ENCODE measurements at regions not wholly inside any gene's neighbourhood (a gene's known extent, or its start where the extent isn't known, plus 50 kb on each side); places are given as distances from the start of the nearest gene placed in this dataset.

DNA sequence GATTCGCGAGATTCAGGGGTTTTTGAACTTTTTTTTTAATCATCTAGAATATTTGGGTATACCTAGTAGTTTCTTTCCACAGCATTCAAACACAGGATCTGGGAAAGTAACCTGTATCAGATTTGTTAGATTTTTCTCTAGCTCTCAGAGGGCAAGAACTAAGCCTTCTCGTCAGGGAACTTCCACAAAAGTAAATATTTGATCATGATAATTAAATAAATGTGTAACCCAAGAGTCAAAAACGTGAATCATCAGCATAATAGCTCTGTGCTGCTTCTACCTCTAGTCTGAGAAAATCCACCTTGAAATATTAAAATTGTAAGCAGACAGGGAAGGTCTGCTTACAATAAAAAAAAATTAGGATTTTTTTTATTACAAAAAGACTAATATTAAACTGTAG is 225.7 kb upstream of the SPOPL start:
- Histone ChIP-seq H3K27ac (no peak overlapping the region), H3K4me1 (no peaks in the 10 kb centered on the region), H3K9me3 (no peaks in the 10 kb centered on the region), H3K36me3 (no peaks in the 10 kb centered on the region), H3K27me3 (no peaks in the 10 kb centered on the region), H3K4me3 (no peak overlapping the region)
- TF ChIP-seq, protein P1, sequence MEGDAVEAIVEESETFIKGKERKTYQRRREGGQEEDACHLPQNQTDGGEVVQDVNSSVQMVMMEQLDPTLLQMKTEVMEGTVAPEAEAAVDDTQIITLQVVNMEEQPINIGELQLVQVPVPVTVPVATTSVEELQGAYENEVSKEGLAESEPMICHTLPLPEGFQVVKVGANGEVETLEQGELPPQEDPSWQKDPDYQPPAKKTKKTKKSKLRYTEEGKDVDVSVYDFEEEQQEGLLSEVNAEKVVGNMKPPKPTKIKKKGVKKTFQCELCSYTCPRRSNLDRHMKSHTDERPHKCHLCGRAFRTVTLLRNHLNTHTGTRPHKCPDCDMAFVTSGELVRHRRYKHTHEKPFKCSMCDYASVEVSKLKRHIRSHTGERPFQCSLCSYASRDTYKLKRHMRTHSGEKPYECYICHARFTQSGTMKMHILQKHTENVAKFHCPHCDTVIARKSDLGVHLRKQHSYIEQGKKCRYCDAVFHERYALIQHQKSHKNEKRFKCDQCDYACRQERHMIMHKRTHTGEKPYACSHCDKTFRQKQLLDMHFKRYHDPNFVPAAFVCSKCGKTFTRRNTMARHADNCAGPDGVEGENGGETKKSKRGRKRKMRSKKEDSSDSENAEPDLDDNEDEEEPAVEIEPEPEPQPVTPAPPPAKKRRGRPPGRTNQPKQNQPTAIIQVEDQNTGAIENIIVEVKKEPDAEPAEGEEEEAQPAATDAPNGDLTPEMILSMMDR (IDR thresholded peaks at IDR 0.05): no peak
- no peak for DNase-seq (ENCODE audit: low spot score)

DNA sequence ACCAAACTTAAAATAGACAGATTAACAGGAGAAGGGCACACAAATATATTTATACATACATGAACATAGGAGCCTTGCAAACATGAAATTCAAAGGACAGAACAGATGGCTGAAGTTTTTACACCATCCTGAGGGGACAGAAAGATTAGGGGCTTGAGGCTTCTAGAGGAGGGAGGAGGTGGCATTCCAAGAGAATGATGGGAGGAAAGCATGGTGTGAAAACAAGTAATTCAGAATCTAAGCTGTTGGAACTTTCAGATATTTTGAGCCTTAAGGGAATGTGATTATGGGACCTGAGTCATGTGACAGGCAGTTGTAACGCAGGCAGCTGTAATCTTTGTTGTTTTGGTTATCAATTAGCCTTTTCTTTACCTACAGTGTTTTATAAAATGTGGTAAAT is 225.2 kb upstream of the SPOPL start:
- H3K27me3 ChIP-seq: no peaks in the 10 kb centered on the region
- H3K9me3 ChIP-seq: no peaks in the 10 kb centered on the region
- DNase-seq (ENCODE audit: low spot score): no peak
- no peak overlapping the region for H3K27ac ChIP-seq
- no peak overlapping the region for H3K4me3 ChIP-seq
- H3K36me3 ChIP-seq: no peaks in the 10 kb centered on the region
- TF ChIP-seq, protein P1 (IDR thresholded peaks at IDR 0.05): no peak
- H3K4me1 ChIP-seq: no peaks in the 10 kb centered on the region

DNA sequence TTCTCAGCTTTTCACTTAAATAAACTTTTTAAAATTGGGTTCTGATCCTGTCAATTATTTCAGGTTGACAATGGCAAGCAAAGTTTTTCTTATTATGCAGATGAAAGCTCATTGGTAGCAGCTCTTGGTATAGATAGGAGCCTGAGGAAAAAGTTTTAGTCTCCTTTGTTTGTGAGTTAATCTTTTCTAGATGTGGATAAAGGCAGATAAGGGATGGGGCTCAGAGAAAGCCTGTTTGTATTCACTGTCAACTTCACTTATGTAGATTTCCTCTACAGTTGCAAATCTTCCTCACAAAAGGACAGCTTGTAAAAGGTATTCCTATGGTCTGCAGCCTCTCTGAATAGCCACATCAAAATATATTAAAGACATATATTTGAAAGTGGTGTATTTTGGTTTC is 224.5 kb upstream of the SPOPL start:
- Histone ChIP-seq H3K27ac (no peak overlapping the region), H3K4me1 (no peaks in the 10 kb centered on the region)
- TF ChIP-seq, protein P1 (IDR thresholded peaks at IDR 0.05): no peak

DNA sequence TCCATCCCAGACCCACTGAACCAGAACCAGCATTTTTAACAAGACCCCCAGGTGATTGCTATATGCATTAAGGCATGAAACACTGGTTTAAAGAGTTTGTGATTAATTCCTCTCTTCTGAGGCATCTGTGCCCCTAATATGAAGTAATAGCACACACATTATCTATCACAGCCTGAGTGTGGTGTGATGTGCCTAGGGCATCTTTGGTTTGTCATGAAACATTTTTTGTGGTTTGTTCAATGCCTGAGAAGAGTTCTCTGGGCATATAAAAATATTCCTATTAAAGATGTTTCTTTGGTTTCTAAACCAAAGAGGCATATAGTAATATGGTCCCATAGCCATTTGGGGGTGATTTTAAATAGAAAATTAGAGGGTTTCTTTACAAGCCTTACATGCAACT is 221.7 kb upstream of the SPOPL start:
- no peaks in the 10 kb centered on the region for H3K27me3 ChIP-seq
- H3K4me1 ChIP-seq: no peaks in the 10 kb centered on the region
- no peak for DNase-seq (ENCODE audit: low spot score)
- no peak overlapping the region for H3K27ac ChIP-seq
- no peaks in the 10 kb centered on the region for H3K36me3 ChIP-seq
- no peak overlapping the region for H3K4me3 ChIP-seq
- TF ChIP-seq, protein P1 (IDR thresholded peaks at IDR 0.05): no peak
- no peaks in the 10 kb centered on the region for H3K9me3 ChIP-seq

More for the DNA sequence above, 224.5 kb upstream of the SPOPL start:
- H3K36me3 ChIP-seq: no peaks in the 10 kb centered on the region
- DNase-seq (ENCODE audit: low spot score): no peak
- no peaks in the 10 kb centered on the region for H3K27me3 ChIP-seq
- no peak overlapping the region for H3K4me3 ChIP-seq
- no peaks in the 10 kb centered on the region for H3K9me3 ChIP-seq

DNA sequence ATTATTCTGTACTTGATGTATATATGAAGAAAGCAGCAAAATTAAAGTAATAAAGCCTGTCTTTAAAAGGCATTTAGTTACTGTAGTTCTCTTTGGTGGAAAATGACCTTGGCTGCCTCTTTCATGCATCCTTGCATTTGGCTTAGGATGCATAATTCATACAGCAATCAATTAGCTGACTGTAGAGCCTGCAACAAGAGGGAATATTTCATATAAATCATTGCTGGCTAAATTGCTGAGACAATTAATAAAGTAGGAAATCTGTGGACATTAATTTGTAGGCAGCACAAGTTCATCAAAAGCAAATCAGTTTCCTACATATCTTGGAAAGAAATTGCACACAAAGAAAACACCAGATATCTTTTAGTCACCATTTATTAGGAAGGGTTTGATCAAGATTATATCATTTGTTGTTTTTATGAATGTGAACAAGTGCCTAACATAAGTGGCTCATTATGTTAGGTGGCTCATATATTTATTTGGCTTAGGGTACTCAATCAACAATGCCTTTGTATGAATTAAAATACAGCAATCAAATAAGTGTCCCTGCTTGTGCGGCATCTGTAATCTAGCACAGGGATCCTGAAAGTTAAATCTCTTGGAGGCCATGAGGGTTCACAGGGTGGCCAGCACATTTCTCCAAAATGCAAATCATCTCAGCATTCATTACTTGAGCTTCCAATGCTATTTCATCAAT is 220.4 kb upstream of the SPOPL start:
- peaks cover 0 to 11% of the 10 kb centered on the region in 2 donors for H3K9me3 ChIP-seq
- H3K4me3 ChIP-seq: no peak overlapping the region
- H3K4me1 ChIP-seq: no peaks in the 10 kb centered on the region
- DNase-seq (ENCODE audit: low spot score): no peak
- TF ChIP-seq, protein P1 (IDR thresholded peaks at IDR 0.05): no peak
- H3K27ac ChIP-seq: no peak overlapping the region
- no peaks in the 10 kb centered on the region for H3K36me3 ChIP-seq
- H3K27me3 ChIP-seq: no peaks in the 10 kb centered on the region
